ENCODE measurements at regions not wholly inside any gene's neighbourhood (a gene's known extent, or its start where the extent isn't known, plus 50 kb on each side); places are given as distances from the start of the nearest gene placed in this dataset.
"Not testable (repeated sequence)": the region's sequence is repeated elsewhere in the genome, so short reads cannot be mapped to it uniquely, and the experiment has no call there.

DNA sequence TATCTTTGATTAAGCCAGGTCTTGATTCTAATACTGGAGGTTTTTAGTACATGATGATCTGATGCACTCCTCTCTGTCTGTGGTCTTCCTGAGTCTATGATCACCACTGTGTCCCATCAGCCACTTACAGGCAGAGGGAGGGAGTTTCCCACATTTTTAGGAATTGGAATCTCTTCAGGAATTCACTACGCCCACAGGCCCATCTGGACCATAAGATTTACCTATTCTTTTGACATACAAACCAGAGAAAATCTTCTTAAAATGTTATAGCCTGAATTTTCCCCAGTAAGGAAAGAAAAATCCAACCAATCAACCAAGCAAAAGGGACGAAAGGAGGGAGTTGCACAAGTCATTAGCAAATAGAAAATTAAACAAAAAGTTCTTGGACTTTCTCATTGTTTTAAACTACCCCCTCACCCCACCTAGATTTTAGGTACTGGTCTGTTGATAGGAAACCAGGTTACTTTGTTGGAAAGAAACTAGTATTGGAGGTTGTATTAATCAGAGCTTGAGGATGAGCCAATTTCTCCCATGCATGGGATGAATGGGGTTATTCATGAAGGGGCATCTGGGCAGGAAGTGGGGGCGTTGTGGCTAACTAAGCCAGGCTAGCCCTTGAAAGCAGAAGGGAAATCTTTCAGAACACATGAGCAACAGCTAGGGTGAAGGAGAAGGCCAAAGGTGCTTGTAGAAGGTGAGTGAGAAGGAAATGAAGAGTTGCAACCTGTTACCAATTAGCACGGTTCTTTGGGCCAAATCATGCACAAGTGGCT lies 328.2 kb upstream of the MEX3C start:
- DNase-seq: no peak

GRCh38 chr18:51527826-51528225 lies 330.3 kb upstream of the MEX3C start:
- DNase-seq: no peak

DNA sequence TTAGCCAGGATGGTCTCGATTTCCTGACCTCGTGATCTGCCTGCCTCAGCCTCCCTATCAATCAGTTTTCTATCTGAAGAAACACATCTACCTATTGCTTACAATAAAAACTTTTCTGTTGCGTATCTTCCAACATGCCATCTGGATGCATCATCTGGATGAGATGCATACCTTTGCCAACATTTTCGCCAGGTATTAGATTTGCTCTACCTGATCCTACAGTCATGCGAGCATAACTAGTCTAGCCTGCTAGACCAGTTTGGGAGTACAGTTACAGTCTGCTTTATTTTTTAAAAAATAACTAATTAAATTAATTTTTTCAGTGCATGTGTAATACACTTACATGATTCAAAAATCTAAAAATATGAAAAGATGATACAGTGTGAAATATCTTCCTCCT lies 334.0 kb upstream of the MEX3C start:
- no peak for DNase-seq

DNA sequence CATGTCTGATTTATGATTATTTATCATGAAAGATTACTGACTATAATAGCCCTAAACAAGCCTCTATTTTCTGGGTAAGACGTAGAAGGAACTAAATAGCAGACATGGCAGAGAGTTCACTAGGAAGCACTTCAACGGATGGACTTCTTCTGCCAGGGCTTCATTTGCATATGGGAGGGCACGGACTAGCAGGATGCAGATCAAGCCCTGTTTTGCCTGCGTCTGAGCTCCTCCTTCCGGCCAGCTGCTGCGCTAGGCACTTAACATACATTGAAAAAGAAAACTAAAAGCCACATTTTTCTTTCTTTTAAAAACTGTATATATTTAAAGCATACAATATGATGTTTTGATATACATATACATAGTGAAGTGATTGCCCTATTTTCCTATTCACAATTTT lies 340.0 kb upstream of the MEX3C start:
- DNase-seq: peak; percentile 37

DNA sequence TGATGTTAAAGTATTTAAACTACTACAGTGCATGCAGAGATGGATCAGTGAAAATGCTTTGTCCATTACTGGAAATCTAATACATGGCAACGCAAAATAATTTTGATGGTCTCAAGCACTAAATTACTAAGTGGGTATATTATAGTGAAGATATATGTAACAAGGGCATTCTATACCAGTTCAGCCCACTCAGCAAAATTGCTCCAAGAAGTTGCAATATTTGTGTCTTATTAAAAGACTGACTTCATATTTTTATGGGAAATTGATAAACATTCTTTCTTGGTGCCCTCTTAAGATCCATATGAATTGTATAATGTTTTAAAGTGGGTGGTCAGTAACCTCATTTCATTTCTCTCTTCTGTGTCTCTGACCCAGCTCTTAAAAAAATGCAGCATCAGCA lies 343.1 kb upstream of the MEX3C start:
- no peak for DNase-seq

DNA sequence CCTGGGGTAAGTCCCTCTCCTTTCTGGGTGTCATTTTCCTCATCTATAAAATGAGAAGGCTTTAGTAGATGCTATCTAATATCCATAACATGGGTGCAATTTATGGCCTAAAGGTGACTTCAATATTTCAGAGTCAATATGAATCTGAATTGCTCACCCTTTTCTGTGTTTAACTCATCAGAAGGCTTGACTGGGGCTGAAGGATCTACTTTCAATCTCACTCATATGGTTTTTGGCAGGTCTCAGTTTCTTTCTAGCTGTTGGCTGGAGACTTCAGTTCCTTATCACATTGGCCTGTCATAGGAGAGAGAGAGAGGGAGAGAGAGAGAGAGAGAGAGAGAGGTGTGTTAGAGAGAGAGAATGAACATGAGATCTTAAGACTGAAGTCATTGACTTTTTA lies 343.7 kb upstream of the MEX3C start:
- no peak for DNase-seq

DNA sequence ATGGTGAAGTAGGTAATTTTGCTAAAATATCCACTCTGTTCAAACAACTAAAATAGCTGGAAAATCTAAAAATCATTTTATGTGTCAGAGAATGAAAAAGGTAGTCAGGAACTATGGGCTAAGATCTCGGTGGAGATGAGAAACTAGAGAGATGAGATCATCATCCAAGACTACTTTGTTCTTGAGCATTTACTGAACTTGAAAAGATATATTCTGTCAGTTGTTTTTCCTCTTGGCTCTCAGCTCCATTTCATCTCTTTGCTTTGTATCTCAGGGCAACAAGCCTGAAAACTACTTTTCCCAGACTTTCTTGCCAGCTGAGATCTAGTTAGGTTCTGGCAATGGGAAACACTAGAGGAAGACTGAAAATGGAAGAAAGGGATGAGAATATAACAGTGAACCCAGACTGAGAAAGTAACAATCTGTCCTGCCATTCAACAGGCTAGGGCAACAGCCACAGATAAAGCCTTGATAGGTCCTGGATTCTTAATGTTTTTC lies 346.2 kb upstream of the MEX3C start:
- DNase-seq: no peak

DNA sequence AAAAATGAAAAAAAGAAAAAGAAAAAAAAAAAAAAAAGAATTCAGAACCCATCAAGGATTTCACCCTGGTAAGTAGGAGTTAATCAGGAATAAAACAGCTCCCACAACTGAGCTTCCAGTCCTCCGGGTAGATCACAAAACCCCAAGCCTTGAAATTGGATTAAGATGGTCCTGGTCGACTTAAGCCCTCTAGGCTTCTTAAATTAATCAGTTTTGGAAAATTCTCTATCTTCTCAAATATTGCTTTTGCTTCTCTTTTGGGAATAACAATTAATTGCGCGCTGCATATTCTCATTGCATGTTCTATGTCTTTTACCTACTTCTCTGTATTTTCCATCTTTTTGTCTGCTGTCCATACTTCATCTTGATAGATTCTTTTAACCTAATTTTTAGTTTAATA lies 348.0 kb upstream of the MEX3C start:
- no peak for DNase-seq

GRCh38 chr18:51559198-51559901 lies 361.9 kb upstream of the MEX3C start:
- no peak for DNase-seq

GRCh38 chr18:51559902-51560287 lies 362.4 kb upstream of the MEX3C start:
- DNase-seq: no peak

DNA sequence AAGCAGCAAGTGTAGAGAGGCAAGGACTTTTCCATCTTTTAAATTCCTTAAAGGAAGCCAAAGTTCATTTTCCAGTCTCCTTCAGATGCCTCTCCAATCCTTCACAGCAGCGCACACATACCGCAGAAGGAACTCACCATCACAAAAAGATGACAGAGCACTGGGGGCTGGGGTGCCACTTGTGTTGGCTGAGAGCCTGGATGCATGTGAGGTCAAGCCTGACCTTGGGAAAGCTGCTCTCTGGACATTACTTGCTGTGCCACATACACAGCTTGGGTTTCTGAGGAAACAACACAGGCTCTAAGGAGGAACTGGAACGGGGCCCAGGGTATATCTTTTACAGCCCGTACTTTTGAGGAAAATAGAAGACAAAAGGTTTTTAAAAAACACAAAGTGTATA lies 364.3 kb upstream of the MEX3C start:
- DNase-seq: no peak

DNA sequence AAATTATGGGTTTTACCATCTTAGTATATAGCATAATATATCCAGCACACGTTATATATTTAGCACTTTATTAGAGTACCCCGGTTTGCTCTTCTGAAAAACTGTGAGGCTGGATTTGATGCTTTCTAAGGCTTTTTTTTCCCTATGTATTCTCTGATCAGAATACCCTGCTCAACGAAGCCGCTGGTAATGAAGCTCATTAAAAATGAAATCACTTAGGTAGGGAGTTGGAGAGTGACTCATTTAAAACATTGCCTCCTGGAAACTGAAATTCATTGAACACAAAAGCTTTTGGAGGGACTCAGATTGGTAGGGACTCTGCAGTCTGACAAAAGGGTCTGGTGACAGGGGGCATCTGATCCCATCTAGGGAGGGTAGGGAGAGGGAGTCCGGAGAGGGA lies 365.4 kb upstream of the MEX3C start:
- no peak for DNase-seq

DNA sequence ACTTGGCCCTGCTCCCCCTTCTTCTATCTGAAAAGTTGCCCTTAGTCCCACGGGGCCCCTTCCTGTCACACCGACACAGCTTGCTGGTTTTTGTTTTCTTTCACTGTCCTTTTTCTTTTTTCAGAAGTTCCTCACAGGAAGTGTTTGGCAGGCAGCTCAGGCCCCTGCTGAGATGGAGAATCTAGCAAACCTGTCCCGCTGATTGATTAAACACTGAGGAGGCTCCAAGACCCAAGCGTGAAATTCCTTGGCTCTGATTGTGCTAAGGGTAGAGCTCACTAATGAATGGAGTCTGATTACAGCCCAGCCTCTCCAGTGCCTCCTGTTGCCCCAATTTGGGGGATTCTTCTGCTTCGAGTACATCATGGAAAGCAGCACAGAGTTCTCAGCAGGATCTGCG lies 365.9 kb upstream of the MEX3C start:
- DNase-seq: no peak

GRCh38 chr18:51568151-51568550 lies 370.7 kb upstream of the MEX3C start:
- DNase-seq: no peak

GRCh38 chr18:51569153-51569552 lies 371.7 kb upstream of the MEX3C start:
- DNase-seq: no peak

DNA sequence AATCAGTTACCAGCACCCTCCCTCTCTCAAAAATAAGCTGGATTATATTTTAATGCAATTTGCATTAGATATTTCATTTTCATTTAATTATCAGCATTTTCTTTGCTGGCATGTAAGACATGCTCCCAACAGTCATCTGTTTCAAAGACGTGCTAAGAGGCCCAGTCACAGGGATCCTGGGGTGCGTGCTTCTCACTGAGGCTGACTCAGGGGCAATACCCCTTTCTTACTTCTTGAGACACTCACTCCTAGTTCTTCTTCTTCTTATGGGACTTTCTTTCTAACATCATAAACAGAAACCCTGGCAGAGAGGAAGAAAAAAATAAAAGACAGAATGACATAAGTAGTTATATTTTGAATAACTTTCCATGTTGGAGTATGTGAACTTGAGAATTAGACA lies 372.1 kb upstream of the MEX3C start:
- no peak for DNase-seq

- not testable (repeated sequence) for DNase-seq
Measured at GRCh38 chr18:51570071-51570470, 372.6 kb upstream of the MEX3C start.

GRCh38 chr18:51573886-51574285 lies 376.4 kb upstream of the MEX3C start:
- not testable (repeated sequence) for DNase-seq

DNA sequence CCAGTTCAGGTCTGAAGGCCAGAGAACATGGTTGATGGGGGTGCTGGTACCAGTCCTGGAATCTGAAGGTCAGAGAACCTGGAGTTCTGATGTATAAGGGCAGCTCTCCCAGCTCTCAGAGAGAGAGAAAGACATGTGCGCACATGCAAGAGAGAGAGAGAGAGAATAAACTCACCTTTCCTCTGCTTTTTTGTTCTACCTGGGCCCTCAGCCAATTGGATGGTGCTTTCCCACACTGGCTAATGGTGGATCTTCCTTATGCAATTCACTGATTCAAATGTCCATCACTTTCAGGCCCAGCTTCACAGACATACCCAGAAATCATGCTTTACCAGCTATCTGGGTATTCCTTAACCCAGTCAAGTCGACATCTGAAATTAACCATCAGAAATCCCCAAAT lies 377.7 kb upstream of the MEX3C start:
- DNase-seq: no peak

DNA sequence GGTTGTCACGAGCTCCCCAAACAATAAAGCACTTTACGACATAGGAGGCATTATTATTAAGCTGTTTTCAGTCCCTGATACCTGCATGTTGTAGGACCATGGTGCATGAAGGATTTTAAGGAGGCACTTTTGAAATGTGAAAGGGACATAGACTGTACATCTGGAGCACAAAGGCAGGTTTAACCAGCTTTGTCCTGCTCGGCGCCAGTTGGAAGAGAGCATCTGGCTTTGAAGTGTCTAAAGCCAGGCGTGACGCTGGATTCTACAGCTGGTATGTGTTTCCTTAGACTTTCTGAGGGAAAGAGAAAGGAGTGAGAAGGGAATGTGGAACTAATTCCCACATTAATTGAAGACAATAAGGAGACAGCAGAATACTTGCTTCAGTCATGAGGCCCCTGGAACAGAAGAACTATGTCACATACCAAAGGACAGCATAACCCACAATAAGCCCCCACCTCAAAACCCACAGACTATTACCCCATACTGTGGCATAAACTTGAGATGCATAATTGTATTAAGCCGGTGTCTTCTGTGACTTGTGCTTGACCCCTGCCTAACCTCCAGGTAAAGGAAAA lies 381.0 kb upstream of the MEX3C start:
- DNase-seq: no peak

DNA sequence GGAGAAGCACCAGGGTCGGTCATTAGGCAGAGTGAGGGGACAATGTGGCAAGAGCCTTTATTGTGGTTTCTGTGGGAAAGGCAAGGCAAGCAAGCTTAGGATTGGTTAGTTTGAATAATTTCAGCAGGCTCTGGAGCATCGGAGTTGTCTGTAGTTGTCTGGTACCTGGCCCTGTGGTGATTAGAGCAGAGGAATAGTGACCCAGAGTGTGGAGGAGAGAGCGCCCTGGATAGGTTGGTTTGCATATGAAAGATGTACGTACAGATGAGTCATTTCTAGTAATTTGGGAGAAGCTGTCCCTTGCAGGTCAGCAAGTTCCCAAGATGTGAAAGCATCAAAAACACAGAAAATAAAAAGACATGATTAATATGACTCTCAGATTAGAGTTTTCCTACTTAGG lies 383.1 kb upstream of the MEX3C start:
- DNase-seq: no peak

DNA sequence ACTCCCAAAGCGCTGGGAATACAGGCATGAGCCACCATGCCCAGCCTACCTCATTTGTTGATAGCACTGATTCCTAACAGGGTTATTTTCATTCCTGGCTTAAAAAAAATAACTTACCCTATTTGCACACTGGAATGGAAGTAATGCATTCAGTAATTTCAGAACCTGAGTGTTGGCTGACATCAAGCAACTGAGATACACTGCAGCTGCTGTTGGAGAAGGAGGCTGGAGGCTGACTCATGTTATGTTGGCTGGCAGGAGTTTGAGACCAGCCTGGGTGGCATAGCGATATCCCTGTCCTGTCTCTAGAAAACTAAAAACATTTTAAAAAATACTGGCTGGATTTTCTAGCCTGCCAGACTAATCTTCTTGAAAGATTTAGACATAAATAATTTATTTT lies 385.1 kb upstream of the MEX3C start:
- DNase-seq: no peak

DNA sequence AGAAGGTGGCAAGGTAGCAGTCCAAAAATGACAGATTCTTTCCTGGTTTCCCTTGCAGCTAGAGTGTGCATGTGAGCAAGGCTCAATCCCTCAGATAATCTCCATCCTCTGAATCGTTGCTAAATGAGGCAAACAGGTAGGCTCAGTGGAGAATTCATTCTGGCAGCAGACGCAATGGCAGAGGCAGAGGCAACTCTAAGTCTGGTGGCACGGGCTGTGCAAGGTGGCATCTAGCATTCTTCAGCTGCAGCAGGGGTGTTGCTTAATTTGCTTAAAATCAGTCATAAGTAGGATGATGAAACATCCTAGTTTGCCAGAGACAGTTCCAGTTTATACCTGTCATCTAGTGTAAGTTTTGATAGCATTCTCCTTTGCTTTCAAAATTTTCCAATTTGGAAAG lies 391.1 kb upstream of the MEX3C start:
- DNase-seq: no peak

- DNase-seq: no peak
Measured at GRCh38 chr18:51593931-51594330, 396.4 kb upstream of the MEX3C start.

Data from NCI-H2227 treated with DMSO at 0.1 percent for 48 hours (cell line).